Temporal lobe (tissue), 1 donor: ENCODE measurements at regions not wholly inside any gene's neighbourhood (a gene's known extent, or its start where the extent isn't known, plus 50 kb on each side); places are given as distances from the start of the nearest gene placed in this dataset. TPM values are rescaled to one million over a fixed set of nuclear protein-coding genes. Genes with fewer than 3 reads are reported as not detected.

Experiments used
- small RNA-seq: library from RNA; depleted of rRNA; stranded (forward); fragments of <200 nt; gene quantifications from one replicate; pipeline ENCODE3, GENCODE V24; 2014; ENCODE audit warnings: low replicate concordance

Small RNA genes lying in the stretch of these regions (small RNA-seq; reads per million reads assigned to genes)
- gene RN7SL151P = not detected
